Prostate gland (tissue), 2 donors: ENCODE measurements at regions not wholly inside any gene's neighbourhood (a gene's known extent, or its start where the extent isn't known, plus 50 kb on each side); places are given as distances from the start of the nearest gene placed in this dataset.

Experiments used
- DNase-seq: peaks from one replicate; pipeline ENCODE4 v3.0.0-alpha.2; 2019; ENCODE audit warnings: low spot score
- H3K27ac ChIP-seq, 2 donors: fragments of 200-600 bp; sonication (generic); 2 replicates each; pipeline ENCODE4 v1.5.1; 2017 to 2019
- H3K27me3 ChIP-seq: fragments of 200-600 bp; sonication (generic); replicated peaks from 2 replicates; pipeline ENCODE4 v1.5.1; 2019; ENCODE audit not compliant: insufficient read depth
- H3K36me3 ChIP-seq, 2 donors: fragments of 200-600 bp; sonication (generic); 1 replicate in 1 of 2; 2 replicates in 1 of 2; pipeline versions ENCODE4 v1.5.1 to v1.8.1; 2017 to 2019
- H3K4me1 ChIP-seq: fragments of 200-600 bp; sonication (generic); replicated peaks from 2 replicates; pipeline ENCODE4 v1.5.1; 2019
- H3K4me3 ChIP-seq, 2 donors: fragments of 200-600 bp; sonication (generic); 2 replicates each; pipeline ENCODE4 v1.5.1; 2017 to 2019
- H3K9me3 ChIP-seq: fragments of 200-600 bp; sonication (generic); 2 replicates; pipeline ENCODE4 v1.5.1; 2017
- POLR2A ChIP-seq: fragments of 450-650 bp; IDR thresholded peaks from one replicate; pipeline ENCODE4 v1.6.1; 2016; ENCODE audit warnings: antibody characterized with exemption, mild to moderate bottlenecking
- POLR2AphosphoS5 ChIP-seq: sonication (generic); formaldehyde crosslinking; IDR thresholded peaks from one replicate; pipeline ENCODE4 v1.6.1; 2017; ENCODE audit warnings: antibody characterized with exemption
- WGBS: methylation state at CpG from one replicate; pipeline ENCODE4 v1.1.5; 2018; 5-methylcytosine and 5-hydroxymethylcytosine counted together
- intact Hi-C: fragments of 100-400 bp; cut with DNase I; formaldehyde crosslinking; loops from one replicate; pipeline ENCODE4 v1.14.2; 2022
- TF ChIP-seq, protein P1 (sequence below), 4 experiments: fragments of 200-600 bp in 2 of 4; fragments of 450-650 bp in 2 of 4; sonication (generic) in 2 of 4; IDR thresholded peaks; 1 replicate in 3 of 4; 2 replicates in 1 of 4; pipeline ENCODE4 v1.5.1; 2016 to 2019; ENCODE audit warnings: antibody characterized with exemption in 4 of 4, mild to moderate bottlenecking in 2 of 4, moderate library complexity in 2 of 4

DNA sequence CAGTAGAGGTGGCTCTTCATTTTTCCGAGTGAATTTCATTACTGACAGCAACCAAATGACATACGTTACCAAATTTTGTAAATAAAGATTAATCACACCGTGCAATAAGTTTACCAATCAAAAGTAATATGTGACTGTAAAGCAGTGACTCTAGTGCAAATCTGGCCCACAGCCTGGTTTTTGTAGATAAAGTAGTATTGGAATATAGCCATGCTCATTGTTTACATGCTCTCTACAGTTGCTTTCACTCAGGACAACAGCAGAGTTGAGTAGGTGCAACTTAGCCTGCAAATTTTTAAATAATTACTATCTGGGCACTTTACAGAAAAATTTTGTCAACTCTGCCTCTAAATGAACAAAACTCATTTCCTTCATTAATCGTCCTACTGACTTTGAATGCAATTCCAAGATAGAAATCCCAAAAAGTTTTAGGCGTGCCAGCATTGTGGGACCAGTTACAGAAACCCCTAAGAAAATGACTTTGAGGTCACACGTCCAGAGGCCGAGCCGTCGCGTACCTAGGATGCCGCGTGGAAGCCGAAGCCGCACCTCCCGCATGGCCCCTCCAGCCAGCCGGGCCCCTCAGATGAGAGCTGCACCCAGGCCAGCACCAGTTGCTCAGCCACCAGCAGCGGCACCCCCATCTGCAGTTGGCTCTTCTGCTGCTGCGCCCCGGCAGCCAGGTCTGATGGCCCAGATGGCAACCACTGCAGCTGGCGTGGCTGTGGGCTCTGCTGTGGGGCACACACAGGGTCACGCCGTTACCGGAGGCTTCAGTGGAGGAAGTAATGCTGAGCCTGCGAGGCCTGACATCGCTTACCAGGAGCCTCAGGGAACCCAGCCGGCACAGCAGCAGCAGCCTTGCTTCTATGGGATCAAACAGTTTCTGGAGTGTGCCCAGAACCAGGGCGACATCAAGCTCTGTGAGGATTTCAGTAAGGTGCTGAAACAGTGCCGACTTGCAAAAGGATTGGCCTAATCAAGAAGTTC lies 180.7 kb upstream of the TLE4 start:
- DNase-seq = no peak
- WGBS = 92% methylated on average over 27 of the region's 28 CpGs
- Histone ChIP-seq H3K4me3 (no peak overlapping the region), H3K36me3 (no peaks in the 10 kb centered on the region), H3K27me3 (no peaks in the 10 kb centered on the region), H3K9me3 (no peaks in the 10 kb centered on the region), H3K4me1 (no peaks in the 10 kb centered on the region), H3K27ac (no peak overlapping the region)
- TF ChIP-seq POLR2AphosphoS5 (no peak), POLR2A (no peak)
- TF ChIP-seq, protein P1, sequence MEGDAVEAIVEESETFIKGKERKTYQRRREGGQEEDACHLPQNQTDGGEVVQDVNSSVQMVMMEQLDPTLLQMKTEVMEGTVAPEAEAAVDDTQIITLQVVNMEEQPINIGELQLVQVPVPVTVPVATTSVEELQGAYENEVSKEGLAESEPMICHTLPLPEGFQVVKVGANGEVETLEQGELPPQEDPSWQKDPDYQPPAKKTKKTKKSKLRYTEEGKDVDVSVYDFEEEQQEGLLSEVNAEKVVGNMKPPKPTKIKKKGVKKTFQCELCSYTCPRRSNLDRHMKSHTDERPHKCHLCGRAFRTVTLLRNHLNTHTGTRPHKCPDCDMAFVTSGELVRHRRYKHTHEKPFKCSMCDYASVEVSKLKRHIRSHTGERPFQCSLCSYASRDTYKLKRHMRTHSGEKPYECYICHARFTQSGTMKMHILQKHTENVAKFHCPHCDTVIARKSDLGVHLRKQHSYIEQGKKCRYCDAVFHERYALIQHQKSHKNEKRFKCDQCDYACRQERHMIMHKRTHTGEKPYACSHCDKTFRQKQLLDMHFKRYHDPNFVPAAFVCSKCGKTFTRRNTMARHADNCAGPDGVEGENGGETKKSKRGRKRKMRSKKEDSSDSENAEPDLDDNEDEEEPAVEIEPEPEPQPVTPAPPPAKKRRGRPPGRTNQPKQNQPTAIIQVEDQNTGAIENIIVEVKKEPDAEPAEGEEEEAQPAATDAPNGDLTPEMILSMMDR (IDR thresholded peaks at IDR 0.05) = no peak
- intact Hi-C loops = no loop called here

DNA sequence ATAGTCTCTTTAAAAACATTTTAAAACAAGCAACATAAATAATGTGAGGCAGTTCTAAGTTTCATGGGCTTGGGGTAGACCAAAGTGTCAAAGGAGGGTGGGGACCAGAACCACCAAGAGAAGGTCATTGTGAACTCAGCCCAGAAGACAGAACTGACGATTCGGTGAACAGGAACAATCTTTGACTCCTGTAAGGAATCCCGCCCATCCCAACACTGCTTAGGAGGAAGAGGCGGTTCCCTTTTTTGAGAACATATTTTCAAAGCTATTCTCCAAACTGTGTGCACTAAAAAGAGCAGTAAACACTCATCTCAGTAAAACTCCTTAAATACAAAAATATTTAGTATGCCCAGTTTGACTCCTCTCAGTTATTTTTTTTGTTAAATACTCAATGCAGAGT lies 176.5 kb upstream of the TLE4 start:
- intact Hi-C loops = no loop called here
- Histone ChIP-seq H3K9me3 (no peaks in the 10 kb centered on the region), H3K27me3 (no peaks in the 10 kb centered on the region), H3K27ac (no peak overlapping the region), H3K36me3 (no peaks in the 10 kb centered on the region), H3K4me3 (no peak overlapping the region), H3K4me1 (no peaks in the 10 kb centered on the region)
- WGBS = 79% methylated on average over 4 of the region's 4 CpGs
- DNase-seq = no peak
- TF ChIP-seq, protein P1 (IDR thresholded peaks at IDR 0.05) = no peak

DNA sequence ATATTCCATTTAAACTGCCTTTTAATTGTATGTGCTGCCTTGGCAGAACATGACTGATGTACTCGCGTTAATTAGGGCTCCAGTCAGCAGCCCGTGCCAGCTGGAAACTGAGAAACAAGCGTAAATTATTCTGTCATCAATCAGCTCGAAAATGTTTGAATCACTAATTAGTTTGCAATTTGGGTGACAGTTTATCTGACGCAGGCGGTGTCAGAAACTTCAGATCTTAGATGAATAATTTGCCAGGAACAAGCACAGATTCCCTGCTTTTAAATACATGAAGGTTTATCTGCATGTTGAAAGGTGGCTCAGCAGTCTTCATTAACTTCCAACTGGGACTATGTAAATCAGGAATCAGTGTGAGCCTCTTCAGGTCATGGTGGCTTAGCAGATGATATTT lies 176.0 kb upstream of the TLE4 start:
- WGBS = 61% methylated on average over 7 of the region's 7 CpGs
- H3K9me3 ChIP-seq = no peaks in the 10 kb centered on the region
- H3K36me3 ChIP-seq = no peaks in the 10 kb centered on the region
- no peak overlapping the region for H3K27ac ChIP-seq
- no peak overlapping the region for H3K4me3 ChIP-seq
- no peak for TF ChIP-seq POLR2AphosphoS5
- TF ChIP-seq POLR2A = no peak
- TF ChIP-seq, protein P1 (IDR thresholded peaks at IDR 0.05) = no peak
- intact Hi-C loops = no loop called here
- H3K4me1 ChIP-seq = no peaks in the 10 kb centered on the region
- no peak for DNase-seq
- H3K27me3 ChIP-seq = no peaks in the 10 kb centered on the region

DNA sequence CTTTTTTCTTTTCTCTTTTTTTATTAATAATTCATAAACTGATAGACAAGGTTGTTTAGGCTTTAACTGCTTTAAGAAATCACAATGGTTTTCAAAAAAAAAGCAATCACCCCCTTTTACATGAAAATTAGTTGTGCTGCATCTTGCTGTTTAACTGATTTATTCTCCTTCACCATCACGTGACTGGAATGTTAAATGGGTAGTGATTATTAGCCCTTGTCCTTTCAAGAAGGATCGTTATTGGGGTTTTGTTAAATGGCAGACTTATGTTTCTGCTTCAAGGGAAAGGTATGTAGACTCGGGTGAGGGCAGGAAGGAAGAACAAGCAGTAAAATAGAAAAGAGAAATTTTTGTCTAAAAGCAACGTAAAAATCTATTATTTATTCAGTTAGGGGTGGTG lies 175.6 kb upstream of the TLE4 start:
- H3K27me3 ChIP-seq = no peaks in the 10 kb centered on the region
- H3K9me3 ChIP-seq = no peaks in the 10 kb centered on the region
- H3K4me1 ChIP-seq = no peaks in the 10 kb centered on the region
- no peak overlapping the region for H3K4me3 ChIP-seq
- 55% methylated on average over 4 of the region's 4 CpGs for WGBS
- TF ChIP-seq, protein P1 (IDR thresholded peaks at IDR 0.05) = no peak
- TF ChIP-seq POLR2AphosphoS5 = no peak
- no peak for TF ChIP-seq POLR2A
- H3K36me3 ChIP-seq = no peaks in the 10 kb centered on the region
- no peak overlapping the region for H3K27ac ChIP-seq
- intact Hi-C loops = no loop called here
- no peak for DNase-seq

DNA sequence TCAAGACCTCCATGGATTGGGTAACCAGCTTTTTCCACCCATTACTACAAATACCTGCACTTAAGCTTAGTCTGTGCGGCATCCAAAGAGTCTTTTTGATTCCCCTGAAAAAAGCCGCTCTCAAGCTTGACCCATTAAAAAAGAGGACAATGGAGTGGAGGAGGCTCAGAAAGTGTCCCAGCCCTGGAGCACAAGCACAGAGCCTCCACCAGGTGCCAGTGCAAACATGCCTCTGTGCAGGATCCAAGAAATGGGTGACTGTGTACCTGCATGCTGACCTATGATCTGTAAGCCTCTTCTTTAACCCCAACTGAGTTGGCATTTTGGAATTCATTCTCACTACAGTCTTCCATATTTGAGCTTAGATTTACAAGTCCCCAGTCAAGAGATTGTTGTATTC lies 168.3 kb upstream of the TLE4 start:
- no peak overlapping the region for H3K4me3 ChIP-seq
- intact Hi-C loops = no loop called here
- no peaks in the 10 kb centered on the region for H3K9me3 ChIP-seq
- H3K27me3 ChIP-seq = no peaks in the 10 kb centered on the region
- no peak for DNase-seq
- no peak overlapping the region for H3K27ac ChIP-seq
- WGBS = 94% methylated on average over 2 of the region's 2 CpGs
- no peaks in the 10 kb centered on the region for H3K36me3 ChIP-seq
- TF ChIP-seq POLR2A = no peak
- TF ChIP-seq, protein P1 (IDR thresholded peaks at IDR 0.05) = no peak
- TF ChIP-seq POLR2AphosphoS5 = no peak
- H3K4me1 ChIP-seq = no peaks in the 10 kb centered on the region
